Stimulated activated effector memory CD8-positive, alpha-beta T cell treated with anti-CD3 and anti-CD28 coated beads, Interleukin-12 subunit alpha, Interleukin-12 subunit beta, amount 100 ng/mL, for 72 hours (primary cell): ENCODE measurements at regions not wholly inside any gene's neighbourhood (a gene's known extent, or its start where the extent isn't known, plus 50 kb on each side); places are given as distances from the start of the nearest gene placed in this dataset.
A peak's percentile ranks its signal among the peaks of the same experiment; 100 is the strongest.

Experiments used
- ATAC-seq: fragments of 150-1000 bp; cut with Tn5 transposase; 2 replicates; pipeline ENCODE4 v1.10.0; 2021
- DNase-seq, 2 donors: peaks; one replicate each; pipeline ENCODE4 v3.0.0; 2021 to 2022; ENCODE audit warnings: low spot score in 2 of 2
- H3K27ac Mint-ChIP-seq: one replicate; pipeline ENCODE4 v1.8.0; 2022; ENCODE audit warnings: mild to moderate bottlenecking, mixed read lengths
- H3K36me3 Mint-ChIP-seq: one replicate; pipeline ENCODE4 v1.8.0; 2022; ENCODE audit warnings: mild to moderate bottlenecking, mixed read lengths
- H3K4me1 Mint-ChIP-seq: one replicate; pipeline ENCODE4 v1.8.0; 2022; ENCODE audit warnings: mixed read lengths
- H3K4me3 Mint-ChIP-seq: one replicate; pipeline ENCODE4 v1.8.0; 2022; ENCODE audit warnings: mild to moderate bottlenecking, mixed read lengths
- H3K9me3 Mint-ChIP-seq: one replicate; pipeline ENCODE4 v1.8.0; 2022; ENCODE audit warnings: mixed read lengths

- peaks cover 12% of the 10 kb centered on the region for H3K36me3 Mint-ChIP-seq
- H3K4me1 Mint-ChIP-seq, result peaks cover 46% of the 10 kb centered on the region
- peaks cover 5% of the 10 kb centered on the region for H3K9me3 Mint-ChIP-seq
- H3K27ac Mint-ChIP-seq, result peak overlapping the region; percentile 97
- H3K4me3 Mint-ChIP-seq, result no peak overlapping the region
- DNase-seq (no peak), ATAC-seq (no peak)
Observed at GRCh38 chr6:105598264-105598663, 195.4 kb upstream of the PREP start.

GRCh38 chr6:105596284-105596755 lies 193.4 kb upstream of the PREP start:
- H3K4me1 Mint-ChIP-seq, result peaks cover 56% of the 10 kb centered on the region
- peaks cover 8% of the 10 kb centered on the region for H3K36me3 Mint-ChIP-seq
- no peak overlapping the region for H3K27ac Mint-ChIP-seq
- no peak overlapping the region for H3K4me3 Mint-ChIP-seq
- ATAC-seq (no peak), DNase-seq (no peak)
- peaks cover 5% of the 10 kb centered on the region for H3K9me3 Mint-ChIP-seq

GRCh38 chr6:105595829-105596228 lies 192.9 kb upstream of the PREP start:
- H3K4me3 Mint-ChIP-seq, result no peak overlapping the region
- DNase-seq (no peak), ATAC-seq (no peak)
- H3K9me3 Mint-ChIP-seq, result peaks cover 5% of the 10 kb centered on the region
- peaks cover 7% of the 10 kb centered on the region for H3K36me3 Mint-ChIP-seq
- H3K27ac Mint-ChIP-seq, result no peak overlapping the region
- H3K4me1 Mint-ChIP-seq, result peaks cover 56% of the 10 kb centered on the region

GRCh38 chr6:105594821-105595220 lies 191.9 kb upstream of the PREP start:
- DNase-seq (no peak), ATAC-seq (no peak)
- Mint-ChIP-seq H3K9me3 (peaks cover 5% of the 10 kb centered on the region), H3K4me3 (no peak overlapping the region), H3K27ac (no peak overlapping the region), H3K4me1 (peaks cover 56% of the 10 kb centered on the region), H3K36me3 (peaks cover 4% of the 10 kb centered on the region)

- no peak overlapping the region for H3K27ac Mint-ChIP-seq
- ATAC-seq (no peak), DNase-seq (no peak)
- H3K9me3 Mint-ChIP-seq, result peaks cover 5% of the 10 kb centered on the region
- no peak overlapping the region for H3K4me3 Mint-ChIP-seq
- no peaks in the 10 kb centered on the region for H3K36me3 Mint-ChIP-seq
- peaks cover 64% of the 10 kb centered on the region for H3K4me1 Mint-ChIP-seq
Observed at GRCh38 chr6:105593805-105594671, 191.2 kb upstream of the PREP start.

GRCh38 chr6:105593056-105593690 lies 190.3 kb upstream of the PREP start:
- ATAC-seq (no peak), DNase-seq (no peak)
- Mint-ChIP-seq H3K9me3 (peaks cover under 1% of the 10 kb centered on the region), H3K4me3 (no peak overlapping the region), H3K27ac (no peak overlapping the region), H3K4me1 (peaks cover 67% of the 10 kb centered on the region), H3K36me3 (no peaks in the 10 kb centered on the region)

GRCh38 chr6:105592329-105592728 lies 189.4 kb upstream of the PREP start:
- no peak for DNase-seq
- Mint-ChIP-seq H3K27ac (no peak overlapping the region), H3K9me3 (no peaks in the 10 kb centered on the region), H3K4me1 (peaks cover 76% of the 10 kb centered on the region), H3K36me3 (peaks cover 4% of the 10 kb centered on the region), H3K4me3 (no peak overlapping the region)
- ATAC-seq, result peak; percentile 41

- H3K4me1 Mint-ChIP-seq, result peaks cover 75% of the 10 kb centered on the region
- no peaks in the 10 kb centered on the region for H3K9me3 Mint-ChIP-seq
- DNase-seq (no peak), ATAC-seq (peak; percentile 93)
- H3K27ac Mint-ChIP-seq, result peak overlapping the region; percentile 78
- peaks cover 4% of the 10 kb centered on the region for H3K36me3 Mint-ChIP-seq
- peak overlapping the region; percentile 6 for H3K4me3 Mint-ChIP-seq
Observed at GRCh38 chr6:105591053-105591452, 188.2 kb upstream of the PREP start.

GRCh38 chr6:105588123-105588710 lies 185.3 kb upstream of the PREP start:
- Mint-ChIP-seq H3K9me3 (no peaks in the 10 kb centered on the region), H3K27ac (peak overlapping the region; percentile 91), H3K36me3 (peaks cover 4% of the 10 kb centered on the region), H3K4me3 (peak overlapping the region; percentile 70), H3K4me1 (peaks cover 58% of the 10 kb centered on the region)
- DNase-seq (no peak), ATAC-seq (no peak)

GRCh38 chr6:105587349-105588122 lies 184.7 kb upstream of the PREP start:
- H3K4me3 Mint-ChIP-seq, result peak overlapping the region; percentile 70
- peak; percentile 77 for ATAC-seq
- H3K4me1 Mint-ChIP-seq, result peaks cover 51% of the 10 kb centered on the region
- no peaks in the 10 kb centered on the region for H3K9me3 Mint-ChIP-seq
- H3K27ac Mint-ChIP-seq, result peak overlapping the region; percentile 91
- no peak for DNase-seq
- H3K36me3 Mint-ChIP-seq, result peaks cover 4% of the 10 kb centered on the region

- no peaks in the 10 kb centered on the region for H3K36me3 Mint-ChIP-seq
- H3K27ac Mint-ChIP-seq, result peak overlapping the region; percentile 50
- H3K9me3 Mint-ChIP-seq, result peaks cover 9% of the 10 kb centered on the region
- H3K4me3 Mint-ChIP-seq, result no peak overlapping the region
- H3K4me1 Mint-ChIP-seq, result peaks cover 19% of the 10 kb centered on the region
- DNase-seq, result no peak
- peak; percentile 68 for ATAC-seq
Observed at GRCh38 chr6:105578179-105578707, 175.4 kb upstream of the PREP start.

GRCh38 chr6:105573556-105573955 lies 170.7 kb upstream of the PREP start:
- no peak overlapping the region for H3K27ac Mint-ChIP-seq
- peaks cover 6% of the 10 kb centered on the region for H3K9me3 Mint-ChIP-seq
- no peak overlapping the region for H3K4me3 Mint-ChIP-seq
- H3K4me1 Mint-ChIP-seq, result peaks cover 15% of the 10 kb centered on the region
- no peak for DNase-seq
- no peak for ATAC-seq
- no peaks in the 10 kb centered on the region for H3K36me3 Mint-ChIP-seq

GRCh38 chr6:105573138-105573537 lies 170.3 kb upstream of the PREP start:
- peaks cover 11% of the 10 kb centered on the region for H3K4me1 Mint-ChIP-seq
- H3K4me3 Mint-ChIP-seq, result no peak overlapping the region
- no peak for DNase-seq
- no peaks in the 10 kb centered on the region for H3K36me3 Mint-ChIP-seq
- H3K27ac Mint-ChIP-seq, result no peak overlapping the region
- no peak for ATAC-seq
- H3K9me3 Mint-ChIP-seq, result peaks cover 6% of the 10 kb centered on the region

GRCh38 chr6:105570416-105570815 lies 167.5 kb upstream of the PREP start:
- DNase-seq (no peak), ATAC-seq (no peak)
- no peak overlapping the region for H3K4me3 Mint-ChIP-seq
- H3K36me3 Mint-ChIP-seq, result no peaks in the 10 kb centered on the region
- H3K9me3 Mint-ChIP-seq, result no peaks in the 10 kb centered on the region
- H3K27ac Mint-ChIP-seq, result no peak overlapping the region
- H3K4me1 Mint-ChIP-seq, result peaks cover 23% of the 10 kb centered on the region

GRCh38 chr6:105569706-105570105 lies 166.8 kb upstream of the PREP start:
- Mint-ChIP-seq H3K9me3 (no peaks in the 10 kb centered on the region), H3K4me3 (no peak overlapping the region)
- ATAC-seq, result no peak

More at GRCh38 chr6:105569706-105570105, 166.8 kb upstream of the PREP start:
- no peak overlapping the region for H3K27ac Mint-ChIP-seq
- H3K4me1 Mint-ChIP-seq, result peaks cover 23% of the 10 kb centered on the region
- no peaks in the 10 kb centered on the region for H3K36me3 Mint-ChIP-seq
- no peak for DNase-seq
